Nephron progenitor cell (in vitro differentiated cells): ENCODE measurements at regions not wholly inside any gene's neighbourhood (a gene's known extent, or its start where the extent isn't known, plus 50 kb on each side); places are given as distances from the start of the nearest gene placed in this dataset.

Experiments used
- DNase-seq: peaks from one replicate; pipeline ENCODE4 v3.0.0; 2021
- H3K27ac Mint-ChIP-seq: 2 replicates; pipeline ENCODE4 v1.8.0; 2021; ENCODE audit warnings: mild to moderate bottlenecking, moderate library complexity, mixed read lengths
- H3K27me3 Mint-ChIP-seq: 2 replicates; pipeline ENCODE4 v1.8.0; 2021; ENCODE audit warnings: mild to moderate bottlenecking, low read depth, mixed read lengths; ENCODE audit not compliant: poor library complexity
- H3K36me3 Mint-ChIP-seq: 2 replicates; pipeline ENCODE4 v1.8.0; 2021; ENCODE audit warnings: low read depth, mixed read lengths
- H3K4me1 Mint-ChIP-seq: 2 replicates; pipeline ENCODE4 v1.8.0; 2021; ENCODE audit warnings: mixed read lengths
- H3K4me3 Mint-ChIP-seq: 2 replicates; pipeline ENCODE4 v1.8.0; 2021; ENCODE audit warnings: mild to moderate bottlenecking, moderate library complexity, mixed read lengths
- H3K9me3 Mint-ChIP-seq: 2 replicates; pipeline ENCODE4 v1.8.0; 2021; ENCODE audit warnings: mild to moderate bottlenecking, moderate library complexity, mixed read lengths
- CTCF ChIP-seq: fragments of 200-600 bp; sonication (generic); IDR thresholded peaks from 2 replicates; pipeline ENCODE4 v1.5.0; 2021; ENCODE audit warnings: antibody characterized with exemption

- Mint-ChIP-seq H3K36me3 (no peaks in the 10 kb centered on the region), H3K9me3 (no peaks in the 10 kb centered on the region), H3K4me3 (no peak overlapping the region), H3K4me1 (peaks cover 60% of the 10 kb centered on the region), H3K27ac (no peak overlapping the region), H3K27me3 (peaks cover 9% of the 10 kb centered on the region)
- no peak for DNase-seq
- TF ChIP-seq CTCF, result no peak
These were observed 144.1 kb upstream of the ZNF236 start for GRCh38 chr18:76678248-76678647.

GRCh38 chr18:76674596-76674995, 147.8 kb upstream of the ZNF236 start:
- no peak for TF ChIP-seq CTCF
- H3K27ac Mint-ChIP-seq, result peak overlapping the region; percentile 58
- H3K4me1 Mint-ChIP-seq, result peaks cover 43% of the 10 kb centered on the region
- peaks cover 9% of the 10 kb centered on the region for H3K27me3 Mint-ChIP-seq
- no peaks in the 10 kb centered on the region for H3K9me3 Mint-ChIP-seq
- DNase-seq, result no peak
- H3K4me3 Mint-ChIP-seq, result no peak overlapping the region
- no peaks in the 10 kb centered on the region for H3K36me3 Mint-ChIP-seq

GRCh38 chr18:76673281-76674185, 148.8 kb upstream of the ZNF236 start:
- peaks cover 9% of the 10 kb centered on the region for H3K27me3 Mint-ChIP-seq
- no peak overlapping the region for H3K27ac Mint-ChIP-seq
- no peaks in the 10 kb centered on the region for H3K36me3 Mint-ChIP-seq
- TF ChIP-seq CTCF, result no peak
- DNase-seq, result no peak
- H3K4me1 Mint-ChIP-seq, result peaks cover 39% of the 10 kb centered on the region
- no peaks in the 10 kb centered on the region for H3K9me3 Mint-ChIP-seq
- H3K4me3 Mint-ChIP-seq, result no peak overlapping the region

- H3K27me3 Mint-ChIP-seq, result peaks cover 9% of the 10 kb centered on the region
- H3K4me3 Mint-ChIP-seq, result no peak overlapping the region
- no peak for TF ChIP-seq CTCF
- H3K4me1 Mint-ChIP-seq, result peaks cover 38% of the 10 kb centered on the region
- DNase-seq, result no peak
- no peaks in the 10 kb centered on the region for H3K9me3 Mint-ChIP-seq
- no peak overlapping the region for H3K27ac Mint-ChIP-seq
- H3K36me3 Mint-ChIP-seq, result no peaks in the 10 kb centered on the region
These were observed 149.7 kb upstream of the ZNF236 start for GRCh38 chr18:76672627-76673026.

GRCh38 chr18:76670564-76671288, 151.6 kb upstream of the ZNF236 start:
- H3K9me3 Mint-ChIP-seq, result peaks cover 4% of the 10 kb centered on the region
- no peaks in the 10 kb centered on the region for H3K36me3 Mint-ChIP-seq
- H3K27ac Mint-ChIP-seq, result no peak overlapping the region
- no peak for TF ChIP-seq CTCF
- no peak for DNase-seq
- no peak overlapping the region for H3K4me3 Mint-ChIP-seq
- peaks cover 5% of the 10 kb centered on the region for H3K27me3 Mint-ChIP-seq
- H3K4me1 Mint-ChIP-seq, result peaks cover 40% of the 10 kb centered on the region
